Activated T-helper 2 cell treated with anti-CD3 and anti-CD28 coated beads, Interferon-gamma antibody, Interleukin-2, Interleukin-4, amounts not matched to agents 10 μg/mL and 5 μg/mL and 100 μg/mL, durations not matched to agents 14 hours and 24 hours and 36 hours (primary cell): ENCODE measurements at regions not wholly inside any gene's neighbourhood (a gene's known extent, or its start where the extent isn't known, plus 50 kb on each side); places are given as distances from the start of the nearest gene placed in this dataset.

Source experiments
- DNase-seq: peaks from one replicate; pipeline ENCODE4 v3.0.0; 2021; ENCODE audit warnings: low spot score
- H3K27ac Mint-ChIP-seq: one replicate; pipeline ENCODE4 v1.8.0; 2021; ENCODE audit warnings: mixed read lengths
- H3K27me3 Mint-ChIP-seq: one replicate; pipeline ENCODE4 v1.8.0; 2021; ENCODE audit warnings: low read depth, mixed read lengths
- H3K36me3 Mint-ChIP-seq: one replicate; pipeline ENCODE4 v1.8.0; 2021; ENCODE audit warnings: low read depth, mixed read lengths
- H3K4me1 Mint-ChIP-seq: one replicate; pipeline ENCODE4 v1.8.0; 2021; ENCODE audit warnings: low read depth, mixed read lengths
- H3K4me3 Mint-ChIP-seq: one replicate; pipeline ENCODE4 v1.8.0; 2021; ENCODE audit warnings: low read depth, mild to moderate bottlenecking, moderate library complexity, mixed read lengths
- H3K9me3 Mint-ChIP-seq: one replicate; pipeline ENCODE4 v1.8.0; 2021; ENCODE audit warnings: mixed read lengths
- intact Hi-C: fragments of 100-400 bp; cut with micrococcal nuclease; formaldehyde crosslinking; loops from one replicate; pipeline ENCODE4 v1.15.1; 2023

DNA sequence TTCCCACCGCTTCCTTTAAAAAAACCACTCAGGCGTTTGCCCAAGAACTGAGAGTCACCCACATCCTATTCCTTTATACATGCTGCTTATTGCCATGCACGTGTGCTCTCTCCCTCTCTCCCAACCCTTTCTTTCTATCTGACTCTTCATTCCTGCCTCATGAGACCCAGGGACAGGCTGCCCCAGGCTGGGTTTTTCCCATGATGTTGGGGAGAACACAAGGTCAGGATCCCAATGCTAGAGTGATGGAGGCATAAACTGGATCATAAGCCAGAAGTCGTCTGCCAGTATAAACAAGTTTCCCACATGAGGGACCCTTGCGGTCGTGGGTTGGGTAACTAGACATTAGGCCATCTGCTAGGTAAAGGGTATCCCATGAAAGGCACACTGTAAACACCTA lies 64.9 kb downstream of the CD2 start:
- Mint-ChIP-seq H3K27ac (peak overlapping the region; percentile 76), H3K4me1 (peaks cover 53% of the 10 kb centered on the region)

DNA sequence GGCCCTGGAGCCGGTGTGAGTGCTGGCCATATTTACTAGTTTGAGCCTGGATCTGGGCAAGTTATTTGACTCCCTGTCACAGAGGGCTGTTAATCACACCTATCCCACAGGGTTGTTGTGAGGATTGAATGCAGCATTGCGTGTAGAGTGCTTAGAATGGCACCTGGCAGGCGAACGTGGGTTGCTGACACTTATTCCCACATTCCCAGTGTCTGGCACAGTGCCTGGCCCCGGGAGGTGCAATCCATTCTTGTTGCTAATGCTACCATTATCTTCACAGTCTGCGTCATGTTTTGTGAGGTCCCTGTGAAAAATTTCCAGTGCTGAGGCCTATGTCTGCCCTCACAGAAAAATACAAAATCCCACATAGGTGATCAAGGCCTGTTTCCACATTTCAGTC lies 66.1 kb downstream of the CD2 start:
- Mint-ChIP-seq H3K9me3 (no peaks in the 10 kb centered on the region), H3K27ac (peak overlapping the region; percentile 38), H3K27me3 (no peaks in the 10 kb centered on the region), H3K4me3 (no peak overlapping the region), H3K4me1 (peaks cover 49% of the 10 kb centered on the region), H3K36me3 (no peaks in the 10 kb centered on the region)
- intact Hi-C loops: loop anchor here (10.0 kb wide), 1 partner anchor 446 kb away; the partner anchor contains the start of gene ATP1A1
- DNase-seq: no peak

More for the DNA sequence above, 64.9 kb downstream of the CD2 start:
- H3K27me3 Mint-ChIP-seq: no peaks in the 10 kb centered on the region
- peaks cover 8% of the 10 kb centered on the region for H3K9me3 Mint-ChIP-seq
- intact Hi-C loops: loop anchor here (2.0 kb wide), 1 partner anchor 236 kb away; no protein-coding TSS in a partner anchor
- peaks cover 8% of the 10 kb centered on the region for H3K36me3 Mint-ChIP-seq
- DNase-seq: no peak
- no peak overlapping the region for H3K4me3 Mint-ChIP-seq

DNA sequence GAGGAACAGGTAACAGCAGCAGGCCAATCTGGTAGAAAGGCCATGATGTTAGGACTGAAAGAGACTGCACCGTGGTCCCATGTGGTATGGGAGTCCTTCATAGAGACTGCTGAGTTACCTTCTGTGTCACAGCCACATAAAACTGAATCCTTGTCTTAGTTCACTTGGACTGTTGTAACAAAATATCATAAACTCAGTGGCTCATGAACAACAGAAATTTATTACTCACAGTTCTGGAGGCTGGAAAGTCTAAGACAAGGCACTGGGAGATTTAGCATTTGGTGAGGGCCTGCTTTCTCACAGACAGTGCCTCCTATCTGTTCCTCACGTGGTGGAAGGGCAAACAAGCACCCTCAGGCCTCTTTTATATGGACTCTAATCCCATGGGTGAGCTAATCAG lies 67.5 kb downstream of the CD2 start:
- H3K9me3 Mint-ChIP-seq: no peaks in the 10 kb centered on the region
- H3K36me3 Mint-ChIP-seq: no peaks in the 10 kb centered on the region
- no peak overlapping the region for H3K27ac Mint-ChIP-seq
- DNase-seq: no peak
- no peaks in the 10 kb centered on the region for H3K27me3 Mint-ChIP-seq
- H3K4me1 Mint-ChIP-seq: peaks cover 55% of the 10 kb centered on the region
- intact Hi-C loops: loop anchor here (10.0 kb wide), 1 partner anchor 447 kb away; the partner anchor contains the start of gene ATP1A1
- no peak overlapping the region for H3K4me3 Mint-ChIP-seq

DNA sequence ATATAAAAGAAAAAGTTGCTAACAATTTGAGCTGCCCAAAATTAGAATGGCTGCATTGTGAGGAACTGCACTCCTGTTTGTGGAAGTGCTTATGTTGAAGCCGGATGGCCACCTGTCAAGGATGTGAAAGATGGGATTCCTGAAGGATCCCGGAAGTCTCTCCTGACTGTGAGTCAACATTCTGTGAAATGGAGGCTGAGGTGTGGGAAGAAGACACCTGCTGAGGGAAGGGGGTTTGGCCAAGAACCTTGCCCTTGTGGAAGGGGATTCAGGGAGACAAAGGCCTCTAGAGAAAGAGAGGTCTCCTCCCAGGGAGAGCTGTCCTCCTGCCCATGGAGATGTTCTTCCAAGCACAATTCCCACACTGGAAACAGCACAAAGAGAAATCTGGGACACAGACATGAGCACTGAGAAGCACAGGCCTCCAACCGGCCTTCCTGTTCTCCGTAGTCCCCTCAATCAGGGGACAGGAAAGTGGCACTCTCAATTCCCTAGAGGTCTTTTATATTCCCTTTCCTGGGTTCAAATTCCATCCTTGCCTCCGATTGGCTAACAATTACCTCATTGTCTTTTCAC lies 70.5 kb downstream of the CD2 start:
- Mint-ChIP-seq H3K27me3 (no peaks in the 10 kb centered on the region), H3K4me3 (no peak overlapping the region), H3K4me1 (peaks cover 52% of the 10 kb centered on the region), H3K27ac (peak overlapping the region; percentile 97), H3K9me3 (peaks cover 10% of the 10 kb centered on the region), H3K36me3 (peaks cover 11% of the 10 kb centered on the region)
- intact Hi-C loops: loop anchor here (2.0 to 10.0 kb wide), 3 partner anchors 16 to 450 kb away; partner anchors contain the start of gene ATP1A1
- DNase-seq: no peak

DNA sequence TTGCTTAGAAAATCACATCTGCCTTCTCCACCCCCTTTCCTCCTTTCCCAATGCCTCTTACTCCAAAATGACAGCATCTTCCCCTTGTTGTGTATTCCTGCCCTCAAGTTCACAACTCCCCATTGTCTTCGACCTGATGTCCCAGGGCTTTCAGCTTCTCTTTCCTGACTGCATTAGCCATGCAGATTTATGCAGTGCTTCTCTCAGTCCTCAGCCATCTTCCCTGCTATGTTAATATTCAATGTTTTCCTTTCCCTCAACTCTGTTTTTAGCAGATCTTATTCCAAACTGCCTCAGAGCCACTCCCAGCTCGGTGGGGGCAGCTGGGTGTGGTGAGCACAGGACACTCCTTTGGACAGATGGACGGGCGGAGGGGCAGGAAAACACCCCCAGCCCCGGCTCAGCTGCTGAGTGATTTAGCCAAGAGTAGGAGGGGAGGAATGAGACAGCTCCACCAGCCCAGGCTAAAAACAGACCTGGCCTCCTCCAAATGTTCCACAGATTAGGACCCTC lies 71.0 kb downstream of the CD2 start:
- peak overlapping the region; percentile 97 for H3K27ac Mint-ChIP-seq
- peaks cover 12% of the 10 kb centered on the region for H3K36me3 Mint-ChIP-seq
- no peaks in the 10 kb centered on the region for H3K27me3 Mint-ChIP-seq
- no peak overlapping the region for H3K4me3 Mint-ChIP-seq
- peaks cover 56% of the 10 kb centered on the region for H3K4me1 Mint-ChIP-seq
- DNase-seq: no peak
- intact Hi-C loops: loop anchor here (2.0 to 10.0 kb wide), 3 partner anchors 16 to 450 kb away; partner anchors contain the start of gene ATP1A1
- H3K9me3 Mint-ChIP-seq: peaks cover 12% of the 10 kb centered on the region

DNA sequence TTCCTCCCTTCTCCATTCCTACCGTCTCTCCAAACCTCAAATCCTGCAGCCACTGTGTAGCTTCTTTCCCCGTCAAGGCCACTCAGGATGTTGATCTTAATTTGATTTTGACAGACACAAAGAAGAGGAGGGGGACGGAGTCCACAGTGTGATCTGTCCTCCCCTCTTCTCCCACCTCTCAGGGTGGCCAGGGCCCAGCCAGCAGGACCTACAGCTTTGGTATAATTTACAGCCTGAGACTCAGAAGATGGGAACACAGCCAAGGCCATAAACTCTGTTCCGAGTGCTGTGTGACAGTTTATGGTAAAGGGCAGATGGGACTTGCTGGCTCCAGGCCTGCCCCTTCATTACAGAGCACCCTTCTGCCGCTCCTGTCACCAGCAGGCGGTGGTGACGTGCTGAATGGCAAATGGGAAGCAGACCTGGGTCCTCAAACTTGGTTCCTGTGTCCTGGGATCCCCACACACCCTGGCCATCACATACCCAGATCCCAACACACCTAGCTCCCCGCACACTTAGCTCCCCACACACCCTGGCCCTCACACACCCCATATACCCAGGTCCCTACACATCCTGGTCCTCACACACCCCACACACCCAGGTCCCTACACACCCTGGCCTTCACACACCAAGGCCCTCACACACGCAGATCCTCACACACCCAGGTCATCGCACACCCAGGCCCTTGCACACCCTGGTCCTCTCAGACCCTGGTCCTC lies 71.6 kb downstream of the CD2 start:
- no peak for DNase-seq
- H3K36me3 Mint-ChIP-seq: peaks cover 12% of the 10 kb centered on the region
- no peaks in the 10 kb centered on the region for H3K27me3 Mint-ChIP-seq
- peaks cover 12% of the 10 kb centered on the region for H3K9me3 Mint-ChIP-seq
- H3K4me1 Mint-ChIP-seq: peaks cover 62% of the 10 kb centered on the region
- H3K27ac Mint-ChIP-seq: peak overlapping the region; percentile 97
- intact Hi-C loops: loop anchor here (2.0 to 10.0 kb wide), 3 partner anchors 17 to 451 kb away; partner anchors contain the start of gene ATP1A1
- H3K4me3 Mint-ChIP-seq: peak overlapping the region; percentile 59

DNA sequence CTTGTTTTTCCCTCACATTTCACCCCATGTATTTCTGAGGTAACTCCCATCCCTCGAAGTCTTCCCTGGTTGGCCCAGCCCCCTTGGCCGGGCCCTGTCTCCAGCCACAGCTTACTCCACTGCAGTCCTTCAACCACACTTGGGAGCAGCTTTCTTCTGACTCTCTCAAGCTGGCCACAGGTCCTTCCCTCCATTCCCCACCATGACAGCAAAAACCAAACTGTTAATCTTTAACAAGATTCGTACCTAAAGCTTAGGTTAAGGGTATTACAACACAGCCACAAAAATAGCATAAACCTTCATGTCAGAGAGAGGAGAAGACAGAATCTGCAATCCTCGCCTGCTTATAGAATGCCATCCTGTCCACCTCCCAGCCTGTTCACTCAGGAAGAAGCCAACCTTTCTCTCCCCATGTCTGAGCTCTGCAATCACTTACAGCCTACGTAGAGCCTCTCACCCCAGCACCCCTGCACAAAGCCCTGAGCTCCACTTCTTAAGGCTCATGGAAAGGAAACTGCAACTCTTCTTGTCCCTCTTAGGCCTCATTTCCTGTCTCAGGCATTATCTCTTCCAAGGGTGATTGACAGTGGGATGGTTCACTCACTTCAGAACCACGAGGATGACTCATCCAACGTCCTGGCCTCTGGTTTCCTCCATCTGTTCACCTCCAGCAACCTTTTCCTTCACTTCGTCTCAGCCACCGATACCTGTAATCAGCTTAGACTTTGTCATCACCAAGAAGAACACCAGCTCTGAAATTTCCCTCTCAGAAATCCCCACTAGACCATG lies 72.8 kb downstream of the CD2 start:
- Mint-ChIP-seq H3K36me3 (peaks cover 12% of the 10 kb centered on the region), H3K9me3 (peaks cover 12% of the 10 kb centered on the region), H3K27me3 (no peaks in the 10 kb centered on the region), H3K4me1 (peaks cover 64% of the 10 kb centered on the region), H3K4me3 (peak overlapping the region; percentile 71), H3K27ac (peak overlapping the region; percentile 97)
- intact Hi-C loops: loop anchor here (1.0 to 10.0 kb wide), 8 partner anchors 21 to 452 kb away; partner anchors contain the start of genes ATP1A1 and CD101
- DNase-seq: peak; percentile 73

DNA sequence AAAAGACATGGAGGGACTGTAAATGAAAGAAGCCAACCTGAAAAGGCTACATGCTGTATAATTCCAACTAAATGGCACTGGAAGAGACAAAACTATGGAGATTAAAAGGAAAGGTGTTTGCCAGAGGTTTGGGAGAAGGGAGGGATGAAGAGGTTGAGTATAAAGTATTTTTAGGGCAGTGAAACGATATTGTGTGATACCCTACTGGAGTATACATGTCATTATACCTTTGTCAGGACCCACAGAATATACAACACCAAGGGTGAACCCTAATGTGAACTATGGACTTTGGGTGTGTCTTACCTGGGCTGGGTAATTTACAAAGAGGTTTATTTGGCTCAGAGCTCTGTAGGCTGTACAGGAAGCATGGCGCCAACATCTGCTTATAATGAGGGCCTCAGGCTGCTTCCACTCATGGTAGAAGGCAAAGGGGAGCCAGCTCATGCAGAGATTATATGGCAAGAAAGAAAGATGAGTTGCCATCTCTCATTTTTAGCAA lies 73.4 kb downstream of the CD2 start:
- Mint-ChIP-seq H3K4me1 (peaks cover 67% of the 10 kb centered on the region), H3K9me3 (peaks cover 12% of the 10 kb centered on the region), H3K27ac (peak overlapping the region; percentile 97), H3K36me3 (peaks cover 12% of the 10 kb centered on the region), H3K4me3 (peak overlapping the region; percentile 71), H3K27me3 (no peaks in the 10 kb centered on the region)
- intact Hi-C loops: loop anchor here (1.0 to 10.0 kb wide), 8 partner anchors 21 to 453 kb away; partner anchors contain the start of genes ATP1A1 and CD101
- no peak for DNase-seq

DNA sequence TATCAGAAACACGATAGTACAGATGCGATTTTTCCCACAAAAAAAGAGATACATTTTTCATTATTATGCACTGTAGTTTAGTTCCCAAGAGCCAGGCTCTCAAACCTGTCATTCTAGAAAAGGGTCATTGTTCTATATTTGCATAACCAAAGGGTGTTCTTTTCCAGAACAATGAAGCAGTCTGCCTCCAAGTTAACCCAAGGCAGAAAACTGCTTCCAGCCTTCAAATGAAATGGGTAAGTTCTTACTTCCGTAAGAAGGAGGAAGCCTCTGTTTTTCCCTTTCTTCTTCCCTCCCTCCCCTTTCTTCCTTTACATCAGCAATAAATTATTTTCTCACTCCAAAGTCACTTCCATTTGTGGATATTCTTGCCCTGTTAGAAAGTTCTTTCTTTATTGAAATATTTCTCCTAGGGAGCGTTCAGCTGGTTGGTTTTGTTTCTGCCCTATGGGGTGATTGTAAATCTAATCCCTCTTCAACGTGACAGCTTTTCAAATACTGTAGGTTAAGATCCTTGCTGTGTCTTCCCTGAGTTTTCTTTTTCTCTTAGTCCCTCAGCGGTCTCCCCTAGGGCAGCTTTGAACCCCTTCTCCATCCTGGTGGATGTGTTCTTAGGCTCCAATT lies 77.3 kb upstream of the PTGFRN start:
- Mint-ChIP-seq H3K27ac (no peak overlapping the region), H3K9me3 (peaks cover 18% of the 10 kb centered on the region), H3K4me3 (no peak overlapping the region), H3K27me3 (no peaks in the 10 kb centered on the region), H3K36me3 (peaks cover 12% of the 10 kb centered on the region), H3K4me1 (peaks cover 48% of the 10 kb centered on the region)
- DNase-seq: no peak
- intact Hi-C loops: no loop called here

DNA sequence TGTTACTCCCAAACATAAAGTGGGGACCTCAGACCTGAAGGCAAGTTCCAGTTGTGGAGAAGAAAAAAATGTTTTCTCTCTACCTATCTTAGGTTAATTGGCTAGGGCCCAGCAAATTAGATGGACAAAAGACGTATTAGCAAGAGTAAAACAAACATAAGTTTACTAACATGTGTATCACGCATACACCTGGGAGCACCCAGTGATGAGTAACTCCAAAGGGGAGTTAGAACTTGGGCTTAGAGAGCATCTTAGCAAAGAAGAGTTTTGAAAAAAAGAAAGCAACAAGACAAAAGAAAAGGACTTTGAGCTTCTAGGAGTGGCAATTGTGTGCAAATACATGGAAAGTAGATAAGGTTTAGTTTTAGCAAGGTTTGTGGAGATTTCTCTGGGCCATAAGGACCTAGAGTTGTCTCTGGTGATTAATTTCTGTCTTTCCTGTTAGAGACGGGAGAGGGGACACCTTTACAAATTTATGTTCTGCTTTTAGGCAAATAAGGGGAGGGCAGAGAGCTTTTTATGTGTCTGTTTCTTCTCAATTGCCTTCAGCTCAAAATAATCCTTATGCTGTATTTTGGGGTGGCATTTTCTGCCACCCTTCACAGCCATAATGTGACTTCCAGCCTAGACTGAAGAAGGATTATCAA lies 76.7 kb upstream of the PTGFRN start:
- no peak for DNase-seq
- H3K36me3 Mint-ChIP-seq: peaks cover 10% of the 10 kb centered on the region
- H3K27ac Mint-ChIP-seq: no peak overlapping the region
- H3K27me3 Mint-ChIP-seq: no peaks in the 10 kb centered on the region
- intact Hi-C loops: no loop called here
- peaks cover 19% of the 10 kb centered on the region for H3K9me3 Mint-ChIP-seq
- H3K4me3 Mint-ChIP-seq: no peak overlapping the region
- peaks cover 42% of the 10 kb centered on the region for H3K4me1 Mint-ChIP-seq

DNA sequence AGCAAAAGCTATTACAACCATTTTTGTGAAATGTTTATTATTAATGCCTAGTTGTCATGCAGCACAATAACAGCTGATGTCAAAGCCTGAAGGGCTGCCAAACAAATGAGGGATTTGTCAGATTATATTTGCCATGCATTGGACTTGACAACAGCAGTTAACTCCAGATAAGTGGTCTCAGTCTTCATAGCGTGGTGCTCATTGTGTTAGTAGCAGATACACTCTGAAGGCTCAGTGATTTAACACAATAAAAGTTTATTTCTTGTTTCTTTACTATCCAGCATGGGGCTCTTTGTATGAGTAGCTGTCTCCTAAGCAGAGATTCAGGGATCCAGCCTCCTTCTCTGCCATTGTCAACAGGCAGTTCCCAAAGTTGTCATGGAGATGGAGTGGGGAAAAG lies 76.0 kb upstream of the PTGFRN start:
- Mint-ChIP-seq H3K27ac (peak overlapping the region; percentile 18), H3K9me3 (peaks cover 19% of the 10 kb centered on the region), H3K4me1 (peaks cover 37% of the 10 kb centered on the region), H3K27me3 (no peaks in the 10 kb centered on the region), H3K4me3 (no peak overlapping the region), H3K36me3 (peaks cover 7% of the 10 kb centered on the region)
- intact Hi-C loops: no loop called here
- no peak for DNase-seq
